Endothelial cell of umbilical vein (primary cell): ENCODE measurements at regions not wholly inside any gene's neighbourhood (a gene's known extent, or its start where the extent isn't known, plus 50 kb on each side); places are given as distances from the start of the nearest gene placed in this dataset.

Experiments used
- BruUV-seq: library from RNA; stranded (reverse); fragments of 400-500 nt; replicated peaks from 2 replicates; lab custom pipeline; 2021; lab: Mats Ljungman, UMichigan
- CTCF ChIA-PET: fragments of 300-600, 350-600 bp; sonication (Branson Sonifier 250); formaldehyde crosslinking; loops from one replicate; lab custom pipeline; 2021; ENCODE audit warnings: antibody characterized with exemption, inconsistent platforms; lab: Charles Lee
- POLR2A ChIA-PET: fragments of 300-600, 350-600 bp; sonication (Branson Sonifier 250); formaldehyde crosslinking; loops from one replicate; lab custom pipeline; 2021; ENCODE audit warnings: antibody characterized with exemption, inconsistent platforms; lab: Charles Lee
- DNase-seq: peaks from one replicate; pipeline ENCODE4 v3.0.0-alpha.2; 2011; ENCODE audit warnings: low read depth, low spot score
- FAIRE-seq: peaks from 2 replicates; lab custom pipeline; 2011; peaks lifted over from hg19 to GRCh38; lab: Jason Lieb, UNC
- H2AFZ ChIP-seq: 2 replicates; pipeline ENCODE4 v1.6.0; 2012; ENCODE audit warnings: low read depth, low read length, control low read depth, inconsistent platforms
- H3K27ac ChIP-seq: 2 replicates; pipeline ENCODE4 v1.5.1; 2011; ENCODE audit warnings: low read depth, mild to moderate bottlenecking, control low read depth, low read length, moderate library complexity; ENCODE audit not compliant: insufficient read depth
- H3K27me3 ChIP-seq, 2 experiments: 2 replicates each; pipeline versions ENCODE4 v1.6.0 to v1.6.1; 2011; ENCODE audit warnings: low read length in 2 of 2, mixed read lengths in 1 of 2; ENCODE audit not compliant: control insufficient read depth in 2 of 2, insufficient read depth in 2 of 2
- H3K36me3 ChIP-seq, 2 experiments: 2 replicates in 1 of 2; 3 replicates in 1 of 2; pipeline ENCODE4 v1.5.1; 2011; ENCODE audit warnings: low read length in 2 of 2, mild to moderate bottlenecking in 1 of 2, moderate library complexity in 1 of 2; ENCODE audit not compliant: control insufficient read depth in 2 of 2, insufficient read depth in 2 of 2; ENCODE audit errors: extremely low read depth in 1 of 2
- H3K4me1 ChIP-seq: 3 replicates; pipeline ENCODE4 v1.5.1; 2011; ENCODE audit warnings: mild to moderate bottlenecking, low read length; ENCODE audit not compliant: control insufficient read depth, insufficient read depth; ENCODE audit errors: extremely low read depth
- H3K4me2 ChIP-seq: 2 replicates; pipeline ENCODE4 v1.6.1; 2011; ENCODE audit warnings: low read length, control low read depth, mixed read lengths; ENCODE audit not compliant: insufficient read depth
- H3K4me3 ChIP-seq, 3 experiments: fragments of 200-600 bp in 1 of 3; sonication (generic), shearing (Covaris generic) in 1 of 3; replicated peaks in 1 of 3; 2 replicates each; pipeline ENCODE4 v1.5.1; 2011 to 2016; ENCODE audit warnings: control low read depth in 3 of 3, low read length in 3 of 3, mild to moderate bottlenecking in 2 of 3, inconsistent platforms in 1 of 3, low read depth in 1 of 3, moderate library complexity in 1 of 3; ENCODE audit not compliant: insufficient read depth in 1 of 3
- H3K79me2 ChIP-seq: 2 replicates; pipeline ENCODE4 v1.6.0; 2012; ENCODE audit warnings: low read length, inconsistent platforms; ENCODE audit not compliant: control insufficient read depth, insufficient read depth
- H3K9ac ChIP-seq: replicated peaks from 2 replicates; pipeline ENCODE3; 2011; ENCODE audit warnings: low read length, control low read depth; ENCODE audit not compliant: insufficient read depth; ENCODE audit errors: extremely low read depth
- H3K9me1 ChIP-seq: replicated peaks from 3 replicates; pipeline ENCODE4 v1.6.0; 2011; ENCODE audit warnings: mild to moderate bottlenecking, low read length; ENCODE audit not compliant: control insufficient read depth, insufficient read depth; ENCODE audit errors: extremely low read depth
- H3K9me3 ChIP-seq: replicated peaks from 2 replicates; pipeline ENCODE4 v1.5.1; 2012; ENCODE audit warnings: low read length, inconsistent platforms; ENCODE audit not compliant: control insufficient read depth, insufficient read depth
- H4K20me1 ChIP-seq: replicated peaks from 2 replicates; pipeline ENCODE3; 2011; ENCODE audit warnings: mild to moderate bottlenecking, low read length; ENCODE audit not compliant: control insufficient read depth, insufficient read depth; ENCODE audit errors: extremely low read depth
- EZH2 ChIP-seq: IDR thresholded peaks from 2 replicates; pipeline ENCODE4 v1.6.1; 2012; ENCODE audit warnings: borderline replicate concordance, low read depth, mild to moderate bottlenecking, moderate library complexity, low read length, inconsistent platforms; ENCODE audit not compliant: severe bottlenecking
- FOS ChIP-seq: IDR thresholded peaks from 2 replicates; pipeline ENCODE4 v1.6.1; 2011; ENCODE audit warnings: mild to moderate bottlenecking, low read length, moderate library complexity, borderline replicate concordance; ENCODE audit not compliant: insufficient read depth
- GATA2 ChIP-seq: IDR thresholded peaks from 2 replicates; pipeline ENCODE4 v1.7.0; 2011; ENCODE audit warnings: low read depth, mild to moderate bottlenecking, moderate library complexity, mixed read lengths, low read length; ENCODE audit not compliant: insufficient read length, insufficient read depth
- JUN ChIP-seq: IDR thresholded peaks from 2 replicates; pipeline ENCODE4 v1.6.1; 2011; ENCODE audit warnings: borderline replicate concordance, low read depth; ENCODE audit not compliant: insufficient read length, insufficient read depth
- MYC ChIP-seq: IDR thresholded peaks from one replicate; pipeline ENCODE4 v1.6.1; 2011; ENCODE audit warnings: mild to moderate bottlenecking, low read depth, low read length
- POLR2A ChIP-seq: IDR thresholded peaks from 2 replicates; pipeline ENCODE4 v1.6.1; 2012; ENCODE audit warnings: low read depth, mild to moderate bottlenecking, control low read depth, low read length
- POLR2AphosphoS5 ChIP-seq: IDR thresholded peaks from 2 replicates; pipeline ENCODE4 v1.6.1; 2012; ENCODE audit warnings: low read depth, mild to moderate bottlenecking, control low read depth, low read length, moderate library complexity; ENCODE audit not compliant: insufficient read depth
- dilution Hi-C: fragments of 300-500 bp; cut with MboI; formaldehyde crosslinking; loops from one replicate; pipeline ENCODE4 v1.15.0; 2019; ENCODE audit warnings: low sequenced_read_pairs; ENCODE audit not compliant: extremely low pct_ligation_motif_present
- intact Hi-C: fragments of 100-400 bp; cut with micrococcal nuclease; formaldehyde crosslinking; loops from one replicate; pipeline ENCODE4 v1.10.0; 2022
- TF ChIP-seq, protein P1 (sequence below), 2 donors: IDR thresholded peaks; 1 replicate in 1 of 2; 2 replicates in 1 of 2; pipeline ENCODE4 v1.5.1; 2011; ENCODE audit warnings: low read length in 2 of 2, mild to moderate bottlenecking in 2 of 2, moderate library complexity in 2 of 2, control low read depth in 1 of 2, inconsistent platforms in 1 of 2, low read depth in 1 of 2; ENCODE audit not compliant: insufficient read depth in 1 of 2; ENCODE audit errors: extremely low read depth in 1 of 2
- TF ChIP-seq, protein P2 (sequence below): IDR thresholded peaks from 2 replicates; pipeline ENCODE4 v1.6.1; 2011; ENCODE audit not compliant: insufficient read depth, insufficient read length

DNA sequence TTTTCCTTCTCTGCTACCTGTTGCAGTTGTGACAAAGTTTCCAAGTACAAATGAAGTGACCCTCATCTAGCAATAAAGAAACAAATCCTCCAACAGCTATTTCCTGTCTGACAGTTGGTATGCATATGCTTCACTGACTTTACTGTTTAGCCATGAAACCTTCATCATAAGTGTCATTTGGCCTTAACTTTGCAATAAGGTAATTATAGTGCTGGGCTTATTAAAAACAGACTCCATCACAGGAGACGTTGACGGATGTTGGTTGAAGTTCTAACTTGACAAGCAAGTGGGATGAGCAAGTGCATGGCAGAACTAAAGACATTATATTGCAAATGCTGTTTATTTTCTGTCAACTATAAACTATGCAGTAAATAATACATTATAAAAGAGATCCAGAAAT, 425.2 kb downstream of the RPS29 start:
- Histone ChIP-seq H3K9ac (no peak overlapping the region), H3K27me3 (no peaks in the 10 kb centered on the region), H3K4me2 (no peak overlapping the region), H3K36me3 (no peaks in the 10 kb centered on the region), H2AFZ (no peak overlapping the region), H4K20me1 (no peaks in the 10 kb centered on the region), H3K4me3 (no peak overlapping the region), H3K9me1 (no peaks in the 10 kb centered on the region), H3K4me1 (no peaks in the 10 kb centered on the region), H3K9me3 (no peaks in the 10 kb centered on the region), H3K27ac (no peak overlapping the region), H3K79me2 (no peaks in the 10 kb centered on the region)
- CTCF ChIA-PET, result no interaction called here
- TF ChIP-seq MYC (no peak), GATA2 (no peak), JUN (no peak)
- TF ChIP-seq, protein P1, sequence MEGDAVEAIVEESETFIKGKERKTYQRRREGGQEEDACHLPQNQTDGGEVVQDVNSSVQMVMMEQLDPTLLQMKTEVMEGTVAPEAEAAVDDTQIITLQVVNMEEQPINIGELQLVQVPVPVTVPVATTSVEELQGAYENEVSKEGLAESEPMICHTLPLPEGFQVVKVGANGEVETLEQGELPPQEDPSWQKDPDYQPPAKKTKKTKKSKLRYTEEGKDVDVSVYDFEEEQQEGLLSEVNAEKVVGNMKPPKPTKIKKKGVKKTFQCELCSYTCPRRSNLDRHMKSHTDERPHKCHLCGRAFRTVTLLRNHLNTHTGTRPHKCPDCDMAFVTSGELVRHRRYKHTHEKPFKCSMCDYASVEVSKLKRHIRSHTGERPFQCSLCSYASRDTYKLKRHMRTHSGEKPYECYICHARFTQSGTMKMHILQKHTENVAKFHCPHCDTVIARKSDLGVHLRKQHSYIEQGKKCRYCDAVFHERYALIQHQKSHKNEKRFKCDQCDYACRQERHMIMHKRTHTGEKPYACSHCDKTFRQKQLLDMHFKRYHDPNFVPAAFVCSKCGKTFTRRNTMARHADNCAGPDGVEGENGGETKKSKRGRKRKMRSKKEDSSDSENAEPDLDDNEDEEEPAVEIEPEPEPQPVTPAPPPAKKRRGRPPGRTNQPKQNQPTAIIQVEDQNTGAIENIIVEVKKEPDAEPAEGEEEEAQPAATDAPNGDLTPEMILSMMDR (IDR thresholded peaks at IDR 0.05; ENCODE audit: extremely low read depth in 1 of 2, insufficient read depth in 1 of 2, low read depth in 1 of 2, low read length in 2 of 2), result no peak
- TF ChIP-seq, protein P2, sequence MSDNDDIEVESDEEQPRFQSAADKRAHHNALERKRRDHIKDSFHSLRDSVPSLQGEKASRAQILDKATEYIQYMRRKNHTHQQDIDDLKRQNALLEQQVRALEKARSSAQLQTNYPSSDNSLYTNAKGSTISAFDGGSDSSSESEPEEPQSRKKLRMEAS, result no peak
- FAIRE-seq (no peak), DNase-seq (no peak)
- no TSS peak for BruUV-seq
- intact Hi-C loops (no loop called here), dilution Hi-C loops (no loop called here)
- POLR2A ChIA-PET, result no interaction called here

DNA sequence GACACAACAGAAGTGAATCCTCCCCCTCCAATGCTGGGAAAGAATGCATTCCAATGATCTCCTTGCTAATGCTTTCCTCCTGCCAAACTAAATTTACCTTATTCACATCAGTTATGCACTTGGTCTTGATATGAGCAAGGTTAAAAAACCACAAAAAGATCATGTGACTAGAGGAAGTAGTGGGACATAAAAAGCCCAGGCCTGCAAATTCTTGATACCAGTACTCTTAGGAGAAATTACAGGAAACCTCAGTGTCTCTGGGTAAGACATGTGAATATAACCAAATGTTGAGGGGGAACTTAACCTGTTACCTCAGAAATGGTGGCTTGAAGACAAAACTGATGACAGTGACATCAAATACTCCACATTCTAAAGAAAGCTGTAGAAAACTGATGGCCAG, 427.1 kb downstream of the RPS29 start:
- TF ChIP-seq, protein P2, result no peak
- no peak for TF ChIP-seq FOS
- TF ChIP-seq POLR2A, result no peak
- TF ChIP-seq EZH2, result no peak
- TF ChIP-seq JUN, result no peak
- TF ChIP-seq, protein P1 (IDR thresholded peaks at IDR 0.05; ENCODE audit: extremely low read depth in 1 of 2, insufficient read depth in 1 of 2, low read depth in 1 of 2, low read length in 2 of 2), result no peak
- no peak for TF ChIP-seq POLR2AphosphoS5
- TF ChIP-seq MYC, result no peak
- no peak for TF ChIP-seq GATA2
- Histone ChIP-seq H3K4me3 (no peak overlapping the region), H3K9me1 (no peaks in the 10 kb centered on the region)

More for the DNA sequence above, 427.1 kb downstream of the RPS29 start:
- dilution Hi-C loops, result no loop called here
- Histone ChIP-seq H3K27ac (no peak overlapping the region), H2AFZ (no peak overlapping the region), H3K4me2 (no peak overlapping the region), H3K9me3 (no peaks in the 10 kb centered on the region), H3K4me1 (no peaks in the 10 kb centered on the region), H3K9ac (no peak overlapping the region), H4K20me1 (no peaks in the 10 kb centered on the region), H3K27me3 (no peaks in the 10 kb centered on the region), H3K36me3 (no peaks in the 10 kb centered on the region), H3K79me2 (no peaks in the 10 kb centered on the region)
- intact Hi-C loops, result no loop called here
- no TSS peak for BruUV-seq
- CTCF ChIA-PET, result no interaction called here
- POLR2A ChIA-PET, result no interaction called here
- DNase-seq (no peak), FAIRE-seq (no peak)
